HG02870 (cell line): ENCODE measurements at regions not wholly inside any gene's neighbourhood (a gene's known extent, or its start where the extent isn't known, plus 50 kb on each side); places are given as distances from the start of the nearest gene placed in this dataset.

Source experiments
- ATAC-seq: cut with Tn5 transposase; IDR thresholded peaks from one replicate; pipeline ENCODE4 v1.9.1; 2021; ENCODE audit warnings: mild to moderate bottlenecking, moderate library complexity; ENCODE audit not compliant: unreplicated experiment

- ATAC-seq, result no peak
These were observed 652.1 kb downstream of the TLE4 start for GRCh38 chr9:80223897-80224296.

- no peak for ATAC-seq
These were observed 650.9 kb downstream of the TLE4 start for GRCh38 chr9:80222466-80223169.

- no peak for ATAC-seq
These were observed 646.6 kb downstream of the TLE4 start for GRCh38 chr9:80218328-80218727.

GRCh38 chr9:80213613-80214012 lies 641.8 kb downstream of the TLE4 start:
- ATAC-seq, result no peak

GRCh38 chr9:80208696-80209095 lies 636.9 kb downstream of the TLE4 start:
- ATAC-seq, result no peak

- no peak for ATAC-seq
These were observed 632.3 kb downstream of the TLE4 start for GRCh38 chr9:80204054-80204453.

- ATAC-seq, result no peak
These were observed 625.9 kb downstream of the TLE4 start for GRCh38 chr9:80197661-80198060.

GRCh38 chr9:80191108-80191507 lies 619.3 kb downstream of the TLE4 start:
- ATAC-seq, result no peak

- no peak for ATAC-seq
These were observed 616.8 kb downstream of the TLE4 start for GRCh38 chr9:80188579-80188978.

- ATAC-seq, result no peak
These were observed 613.5 kb downstream of the TLE4 start for GRCh38 chr9:80185112-80185738.

GRCh38 chr9:80177949-80178480 lies 606.2 kb downstream of the TLE4 start:
- no peak for ATAC-seq

- ATAC-seq, result no peak
These were observed 603.8 kb downstream of the TLE4 start for GRCh38 chr9:80175286-80176150.

- ATAC-seq, result peak; percentile 79
These were observed 592.1 kb downstream of the TLE4 start for GRCh38 chr9:80163889-80164288.

- no peak for ATAC-seq
These were observed 586.9 kb downstream of the TLE4 start for GRCh38 chr9:80158554-80159170.

- no peak for ATAC-seq
These were observed 586.4 kb downstream of the TLE4 start for GRCh38 chr9:80158131-80158530.

GRCh38 chr9:80157561-80157983 lies 585.8 kb downstream of the TLE4 start:
- ATAC-seq, result peak; percentile 34

GRCh38 chr9:80156756-80157472 lies 585.1 kb downstream of the TLE4 start:
- ATAC-seq, result peak; percentile 75

GRCh38 chr9:80156262-80156661 lies 584.5 kb downstream of the TLE4 start:
- no peak for ATAC-seq

GRCh38 chr9:80147866-80148265 lies 576.1 kb downstream of the TLE4 start:
- no peak for ATAC-seq

GRCh38 chr9:80146466-80146865 lies 574.7 kb downstream of the TLE4 start:
- no peak for ATAC-seq
